NCI-H2029 (cell line): ENCODE measurements at regions not wholly inside any gene's neighbourhood (a gene's known extent, or its start where the extent isn't known, plus 50 kb on each side); places are given as distances from the start of the nearest gene placed in this dataset.
"Not testable (repeated sequence)": the region's sequence is repeated elsewhere in the genome, so short reads cannot be mapped to it uniquely, and the experiment has no call there.

Experiments used
- DNase-seq: peaks from one replicate; lab custom pipeline; 2025; lab: John Stamatoyannopoulos, UW

DNA sequence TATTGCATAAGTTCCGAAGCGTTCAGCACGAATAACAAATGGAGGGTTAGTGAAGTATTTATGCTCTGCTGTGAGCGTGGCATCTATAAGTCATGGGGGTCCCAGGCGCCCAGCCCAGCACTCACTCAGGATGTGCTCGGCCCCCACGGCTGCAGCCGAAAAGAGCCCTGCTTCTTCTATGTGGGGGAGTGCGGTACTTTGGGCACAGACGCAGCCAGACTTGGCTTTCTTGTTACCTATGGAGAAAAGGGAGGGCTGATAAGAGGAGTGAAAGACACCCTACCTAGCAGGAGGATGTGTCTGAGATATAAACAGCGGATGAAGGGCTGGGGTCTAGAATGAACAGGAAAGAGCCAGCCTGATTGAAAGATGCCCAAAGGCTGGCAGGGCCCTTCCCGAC is 51.4 kb downstream of the MRPL36 start:
- DNase-seq = no peak

DNA sequence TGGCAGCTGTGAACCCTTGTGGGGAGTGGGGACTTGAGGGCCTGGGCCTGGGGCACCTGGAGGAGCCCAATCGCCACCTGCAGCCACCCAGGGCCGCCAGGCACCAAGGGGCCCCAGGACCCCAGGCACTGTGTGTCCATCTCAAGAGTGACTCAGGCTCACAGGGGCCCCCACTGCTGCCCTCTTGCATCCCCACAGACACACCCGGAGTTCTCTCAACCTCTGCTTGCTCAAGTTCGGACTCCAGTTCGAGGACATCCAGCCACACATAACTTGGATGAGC is 51.9 kb downstream of the MRPL36 start:
- no peak for DNase-seq

DNA sequence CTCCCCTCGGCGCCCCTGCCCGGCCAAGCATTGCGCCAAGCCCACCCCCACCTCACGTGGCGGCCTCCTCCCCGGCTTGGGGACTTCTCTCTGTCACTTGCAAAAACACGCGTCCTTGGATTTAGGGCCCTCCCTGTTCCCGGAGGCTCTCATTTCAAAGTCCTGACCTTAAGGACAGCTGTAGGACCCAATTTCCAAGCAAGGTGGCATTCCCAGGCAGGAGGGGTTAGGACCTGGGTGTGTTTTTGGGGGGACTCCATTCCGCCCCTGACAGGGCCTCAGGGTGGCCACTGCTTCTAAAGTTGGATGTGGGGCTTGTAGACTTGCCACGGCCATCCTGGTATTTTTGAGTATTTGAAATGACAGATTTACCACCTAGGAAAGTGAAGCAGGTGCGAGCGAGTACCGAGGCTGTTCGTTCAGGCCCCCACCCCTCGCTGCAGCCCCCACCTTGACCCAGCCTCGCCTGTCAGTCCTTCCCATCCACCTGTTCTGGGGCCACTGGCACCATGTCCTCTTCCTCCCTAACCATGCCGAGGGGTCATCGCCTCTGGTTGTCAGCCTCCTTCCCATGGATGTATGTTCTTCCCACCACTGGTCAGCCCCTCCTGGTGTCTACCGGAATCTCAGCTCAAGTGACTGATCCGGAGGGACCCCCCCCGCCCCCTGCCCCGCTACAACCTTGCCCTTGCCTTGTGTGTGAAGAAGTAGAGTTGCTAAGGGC is 52.4 kb downstream of the MRPL36 start:
- DNase-seq = no peak

DNA sequence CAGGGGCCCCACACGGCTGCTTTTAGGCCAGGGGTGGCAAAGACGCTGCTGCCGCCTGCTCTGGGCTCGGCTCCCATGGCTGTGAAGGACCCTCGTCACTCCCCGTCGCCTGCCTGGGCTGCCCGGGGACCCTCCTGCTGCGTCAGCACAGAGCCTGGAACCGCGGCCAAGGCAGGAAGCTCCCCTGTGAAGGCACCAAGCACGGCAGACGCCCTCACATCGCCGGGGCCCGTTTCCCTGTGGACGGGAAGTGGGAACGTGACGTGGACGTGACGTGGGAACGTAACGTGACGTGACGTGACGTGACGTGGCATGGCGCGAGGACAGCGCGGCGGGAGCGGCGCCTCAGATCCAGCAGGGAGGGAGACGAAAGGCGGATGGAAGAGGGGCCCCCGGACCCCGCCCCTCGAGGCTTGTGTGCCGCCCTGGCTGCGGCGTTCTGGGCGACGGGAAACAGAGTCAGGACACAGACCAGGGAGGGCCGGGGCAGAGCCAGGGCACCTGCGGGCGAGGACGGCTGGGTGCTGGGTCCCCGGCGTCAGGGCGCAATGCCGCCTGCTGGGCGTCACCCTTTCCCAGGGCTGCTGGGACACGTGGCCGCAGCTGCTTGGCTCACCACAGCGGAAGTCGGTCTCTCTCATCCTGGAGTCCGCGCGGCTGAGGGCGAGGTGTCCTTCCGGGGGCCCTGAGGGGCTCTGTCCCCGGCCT is 53.1 kb downstream of the MRPL36 start:
- DNase-seq = no peak

DNA sequence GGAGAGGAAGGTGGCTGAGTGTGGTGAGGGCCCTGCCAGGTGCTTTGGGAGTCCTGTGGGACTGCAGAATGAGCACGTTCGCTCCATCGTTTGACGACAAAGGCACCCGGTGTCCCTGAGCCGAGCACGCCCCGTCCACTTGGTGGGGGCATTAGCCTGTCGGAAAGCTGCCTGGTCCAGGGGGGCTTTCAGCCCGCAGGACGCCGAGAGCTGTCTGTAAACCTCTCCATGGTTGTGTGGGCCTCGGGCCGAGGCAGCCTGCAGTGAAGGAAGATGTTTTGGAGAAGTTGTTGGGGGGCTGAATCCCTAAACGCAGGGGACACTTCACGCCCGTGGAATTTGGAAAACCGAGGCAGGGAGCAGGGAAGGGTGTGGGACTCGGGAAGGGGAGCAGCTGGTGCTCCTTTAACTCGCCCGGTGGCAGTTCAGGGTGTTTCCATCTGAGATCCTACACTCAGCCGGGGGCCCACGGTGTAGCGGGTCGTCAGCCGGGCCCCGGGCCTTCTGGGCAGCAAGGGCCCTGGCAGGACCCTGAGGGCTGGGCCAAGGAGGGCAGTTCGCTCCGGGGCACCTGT is 53.8 kb downstream of the MRPL36 start:
- DNase-seq = no peak

DNA sequence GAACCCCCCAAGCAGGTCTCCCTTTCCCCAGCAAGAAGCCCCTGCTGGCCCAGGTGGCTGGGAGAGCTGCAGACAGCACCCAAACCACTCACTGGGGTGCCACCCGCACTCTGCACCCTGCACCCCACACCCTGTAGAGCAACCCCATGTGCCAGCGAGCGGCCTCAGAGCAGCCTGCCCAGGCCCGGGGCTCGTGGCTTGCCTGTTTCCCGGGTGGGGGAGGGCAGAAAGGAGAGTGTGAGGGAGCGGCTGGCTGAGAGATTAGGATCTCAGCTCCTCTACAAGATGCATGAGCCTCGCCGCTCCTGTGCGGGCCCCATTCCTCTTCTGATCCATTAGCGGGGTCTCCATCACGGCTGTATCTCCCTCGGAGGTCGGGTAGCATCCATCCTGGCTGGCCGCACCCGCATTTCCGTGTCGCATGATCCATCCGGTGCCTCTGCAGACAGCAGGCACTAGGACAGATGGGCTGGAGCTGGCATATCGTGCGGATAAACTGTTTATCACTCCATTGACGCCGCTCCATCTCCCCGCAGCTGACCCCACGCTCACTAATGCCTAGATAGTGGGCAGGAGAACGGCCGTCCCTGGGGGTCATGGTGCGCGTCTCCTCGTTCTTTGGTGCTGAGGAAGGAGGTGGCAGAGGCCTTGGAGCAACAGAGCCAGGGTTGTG is 54.4 kb downstream of the MRPL36 start:
- DNase-seq = no peak

DNA sequence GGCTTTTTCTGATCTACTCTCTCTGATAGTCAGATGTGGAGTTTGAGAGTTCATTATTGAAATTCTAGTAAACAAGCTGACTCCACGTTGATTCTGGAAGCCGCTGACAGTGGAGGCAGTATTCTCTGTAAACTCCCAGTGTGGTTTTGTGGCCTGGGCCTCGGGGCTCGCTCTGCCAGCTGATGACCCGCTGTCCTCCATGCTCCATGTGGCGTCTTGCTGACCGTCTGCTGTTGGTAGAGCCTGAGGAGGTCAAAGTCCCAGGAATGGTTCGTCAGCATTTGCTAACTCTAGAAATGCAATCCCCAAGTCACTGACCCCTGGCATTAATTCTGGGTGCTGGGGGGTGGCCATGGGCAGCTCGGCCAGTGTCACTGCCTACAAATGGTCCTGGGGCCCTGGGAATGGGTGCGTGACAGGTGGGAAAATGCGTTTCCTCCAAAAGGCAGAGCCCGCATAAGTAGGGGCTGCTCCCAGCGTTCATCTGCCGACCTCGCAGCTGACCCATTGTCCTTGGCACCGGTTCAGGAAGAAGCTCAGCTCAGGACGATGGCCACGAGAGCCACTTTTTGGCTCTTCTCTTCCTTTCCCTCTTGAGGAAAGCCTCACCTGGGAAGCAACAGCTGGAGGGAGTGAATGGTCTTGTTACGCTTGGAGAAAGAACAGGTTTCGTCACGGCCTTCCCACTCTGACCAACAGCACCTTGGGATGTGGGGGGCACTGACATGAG is 55.1 kb downstream of the MRPL36 start:
- no peak for DNase-seq

DNA sequence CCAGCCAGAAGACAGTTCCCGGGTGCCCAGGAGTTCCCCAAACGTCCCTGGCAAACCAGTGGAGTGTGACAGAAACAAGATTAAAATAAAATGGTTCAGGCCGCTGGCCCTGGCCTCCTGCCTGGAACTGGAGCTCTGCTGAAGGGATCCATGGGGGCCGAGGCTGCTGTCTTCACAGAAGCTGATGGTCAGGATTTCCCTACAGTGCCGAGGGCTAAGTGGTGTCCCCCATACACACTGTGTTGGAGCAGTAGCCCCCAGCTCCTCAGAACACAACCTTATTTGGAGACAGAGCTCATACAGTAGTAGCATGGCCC is 55.9 kb downstream of the MRPL36 start:
- DNase-seq = no peak

DNA sequence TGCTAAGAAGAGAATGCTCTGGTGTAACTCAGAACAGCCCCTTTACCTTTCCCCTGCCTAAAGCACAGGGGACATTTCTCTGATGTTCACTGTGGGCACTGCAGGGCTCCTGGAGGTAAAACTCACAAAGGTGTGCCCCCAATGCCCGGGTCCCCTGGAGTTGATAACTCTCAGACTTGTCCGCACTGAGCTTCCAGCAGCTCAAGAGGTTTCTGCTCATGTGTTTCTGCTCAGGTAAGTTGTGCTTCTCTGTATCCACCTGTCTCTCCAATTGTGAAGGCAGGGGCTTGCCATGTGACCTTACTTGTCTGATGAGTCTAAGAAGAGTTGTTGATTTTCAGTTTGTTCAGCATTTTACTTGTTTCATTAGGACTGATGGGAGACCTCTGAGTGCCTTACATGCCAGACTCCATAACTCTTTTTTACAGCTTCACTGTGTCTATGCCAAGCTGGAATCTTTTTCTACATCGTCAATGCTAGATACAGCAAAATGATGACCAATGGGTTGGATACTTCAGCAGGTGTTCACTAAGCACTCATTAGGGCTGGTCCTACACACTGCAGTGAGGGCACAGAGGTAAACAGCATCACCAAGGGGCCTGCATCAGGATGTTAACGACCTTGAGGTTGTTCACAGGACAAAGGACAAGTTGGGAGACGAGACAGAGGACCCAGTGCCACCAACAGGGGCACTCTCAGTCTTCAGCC is 56.4 kb downstream of the MRPL36 start:
- no peak for DNase-seq

DNA sequence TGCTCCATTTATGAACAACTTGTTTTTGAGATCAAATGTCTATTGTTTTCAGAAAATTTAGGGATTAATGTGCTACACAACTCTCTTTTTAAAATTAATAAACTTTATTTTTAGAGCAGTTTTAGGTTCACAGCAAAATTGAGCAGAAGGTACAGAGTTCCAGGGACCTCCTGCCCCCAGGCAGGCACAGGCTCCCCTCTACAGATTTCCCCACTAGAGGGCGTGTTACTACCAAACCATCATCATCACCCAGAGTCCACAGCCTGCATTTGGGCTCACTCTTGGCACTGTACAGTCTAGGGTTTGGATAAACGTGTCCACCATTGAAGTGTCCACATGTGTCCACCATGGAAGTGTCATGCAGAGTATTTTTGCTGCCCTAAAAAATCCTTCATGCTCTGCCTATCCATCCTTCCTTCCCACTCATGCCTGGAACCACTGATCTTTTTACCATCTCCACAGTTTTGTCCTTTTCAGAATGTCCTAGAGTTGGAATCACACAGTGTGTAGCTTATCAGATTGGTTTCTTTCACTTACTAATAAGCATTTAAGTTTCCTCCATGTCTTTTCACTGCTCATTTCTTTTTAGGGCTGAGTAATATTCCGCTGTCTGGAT is 61.7 kb downstream of the MRPL36 start:
- DNase-seq = no peak

DNA sequence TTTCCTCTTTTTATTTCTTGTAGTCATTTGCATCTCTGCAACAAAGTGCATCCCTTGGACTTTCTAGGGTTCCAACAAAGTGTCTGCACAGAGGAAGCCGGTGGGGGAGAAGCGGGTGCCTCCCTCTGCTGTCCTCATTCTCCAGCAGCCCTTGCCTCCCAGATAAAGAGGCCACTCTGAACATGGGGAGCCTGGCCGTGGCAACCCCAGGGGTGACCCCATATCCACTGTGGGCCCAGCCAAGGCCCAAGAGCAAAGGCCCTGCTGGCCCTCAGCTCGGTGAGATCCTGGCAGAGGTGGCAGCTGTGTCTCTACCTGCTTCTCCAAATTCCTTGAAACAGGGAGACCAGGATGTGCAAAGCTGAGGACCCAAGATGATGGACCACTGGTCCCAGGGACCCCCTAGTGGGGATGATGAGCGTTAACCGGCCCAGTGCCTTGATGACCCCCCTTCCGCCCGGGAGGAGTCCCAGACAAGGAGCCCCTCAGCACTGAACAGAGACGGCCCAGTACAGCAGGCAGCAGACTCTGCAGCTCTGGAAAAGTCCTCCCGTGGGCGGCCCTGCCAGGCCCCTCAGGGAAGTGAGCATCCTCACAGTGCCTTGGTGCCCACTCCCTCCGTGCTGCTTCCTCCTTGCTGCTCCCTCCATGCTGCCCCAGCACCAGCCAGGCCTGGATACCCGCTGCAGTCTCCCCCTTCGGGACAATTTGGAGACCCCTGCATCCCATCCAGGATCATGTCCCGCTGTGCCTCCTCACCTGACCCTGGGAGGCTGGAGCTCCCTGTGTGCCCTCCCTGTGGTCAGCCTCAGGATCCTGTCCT is 62.5 kb downstream of the MRPL36 start:
- DNase-seq = no peak

DNA sequence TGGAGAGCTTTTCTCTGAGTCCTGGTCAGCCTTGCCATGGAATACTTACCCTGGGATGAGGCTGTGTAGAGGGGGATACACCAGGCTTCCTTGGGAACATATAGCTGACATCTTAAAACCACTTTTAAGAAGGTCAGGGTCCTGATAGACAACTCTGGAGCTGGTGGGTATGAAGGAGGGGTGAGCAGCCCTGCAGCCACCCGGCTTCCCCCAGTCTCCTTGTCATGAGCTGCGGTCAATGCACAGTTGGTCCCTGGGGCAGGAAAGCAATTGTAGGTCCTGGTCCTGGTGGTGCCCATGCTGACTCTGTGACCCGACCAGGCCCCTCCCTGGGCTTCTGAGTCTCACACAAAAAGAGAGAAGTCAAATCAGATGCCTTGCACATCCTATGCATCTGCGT is 63.6 kb downstream of the MRPL36 start:
- no peak for DNase-seq

DNA sequence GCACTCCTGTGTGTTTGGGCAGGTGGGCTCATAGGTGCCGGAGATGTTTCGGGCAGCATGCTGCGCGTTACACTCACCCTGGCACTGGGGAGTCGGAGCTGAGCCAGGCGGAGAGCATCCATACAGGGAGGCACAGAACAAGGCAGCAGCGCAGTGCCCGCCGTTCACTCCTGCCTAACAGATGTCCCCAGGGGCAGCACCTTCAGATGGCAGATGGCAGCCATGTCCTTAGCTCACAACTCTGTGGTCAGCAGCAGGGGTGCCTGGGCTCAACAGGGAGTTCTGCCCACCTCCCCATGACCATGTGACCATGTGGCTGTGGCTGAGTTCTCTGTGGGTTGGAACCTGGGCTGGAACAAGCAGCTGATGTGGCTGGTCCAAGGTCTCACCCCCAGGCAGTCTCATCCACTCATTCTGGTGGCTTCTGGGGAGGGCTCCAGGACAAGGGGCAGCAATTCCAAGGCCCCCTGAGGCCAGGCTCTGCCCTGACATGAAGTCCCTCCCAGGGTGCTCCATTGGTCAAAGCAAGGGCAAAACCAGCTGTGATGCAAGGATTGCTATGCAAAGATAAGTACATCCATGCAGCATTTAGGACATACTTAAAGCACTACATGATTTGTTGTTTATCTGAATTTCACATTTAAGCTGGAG is 64.2 kb downstream of the MRPL36 start:
- no peak for DNase-seq

DNA sequence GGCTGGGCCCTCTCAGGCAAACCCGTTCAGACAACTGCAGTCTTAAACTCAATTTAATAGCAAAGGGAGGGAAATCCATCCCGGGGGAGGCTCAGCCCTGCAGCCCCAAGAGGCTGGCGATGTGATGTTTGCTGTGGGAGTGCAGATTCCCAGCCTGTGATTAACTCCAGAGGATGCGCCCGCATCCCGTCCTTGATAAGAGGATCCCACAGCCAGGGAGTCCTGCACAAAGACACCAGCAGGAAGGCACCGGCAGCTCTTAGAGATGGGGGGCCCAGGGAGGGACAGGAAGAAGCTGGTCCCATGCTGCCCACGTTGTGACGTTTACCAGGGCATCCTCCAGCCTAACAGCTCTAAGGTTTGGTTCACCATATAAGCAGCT is 64.7 kb downstream of the MRPL36 start:
- no peak for DNase-seq

DNA sequence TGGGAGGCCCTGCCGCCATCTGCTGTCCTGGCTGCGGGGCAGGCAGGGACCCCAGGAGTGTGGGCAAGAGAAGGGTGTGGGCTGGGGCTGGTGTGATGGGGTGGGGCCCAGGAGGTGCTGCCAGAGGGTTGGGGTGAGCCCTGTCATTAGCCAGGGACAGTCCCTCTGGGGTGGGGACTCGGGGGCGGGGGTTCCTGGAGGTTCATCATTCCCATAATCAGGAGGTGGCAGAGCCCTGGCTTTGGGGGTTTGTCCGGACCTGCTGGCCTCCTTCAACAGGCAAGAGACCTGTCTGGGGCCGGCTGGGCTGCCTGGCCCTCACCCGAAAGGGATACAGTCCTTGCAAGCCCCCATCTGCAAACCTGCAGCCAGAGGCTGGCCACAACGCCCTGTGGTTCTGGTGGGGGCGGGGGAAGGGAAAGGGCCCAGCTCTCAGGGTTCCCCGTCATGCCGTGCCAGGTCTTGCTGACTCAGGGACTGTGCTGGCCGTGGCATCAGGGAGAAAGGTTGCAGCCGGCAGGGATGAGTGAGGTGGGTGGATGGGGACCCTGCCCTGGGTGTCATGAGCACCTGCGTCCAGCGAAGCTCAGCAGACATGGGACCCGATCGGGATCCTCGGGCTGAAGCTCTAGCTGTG is 65.2 kb downstream of the MRPL36 start:
- no peak for DNase-seq

DNA sequence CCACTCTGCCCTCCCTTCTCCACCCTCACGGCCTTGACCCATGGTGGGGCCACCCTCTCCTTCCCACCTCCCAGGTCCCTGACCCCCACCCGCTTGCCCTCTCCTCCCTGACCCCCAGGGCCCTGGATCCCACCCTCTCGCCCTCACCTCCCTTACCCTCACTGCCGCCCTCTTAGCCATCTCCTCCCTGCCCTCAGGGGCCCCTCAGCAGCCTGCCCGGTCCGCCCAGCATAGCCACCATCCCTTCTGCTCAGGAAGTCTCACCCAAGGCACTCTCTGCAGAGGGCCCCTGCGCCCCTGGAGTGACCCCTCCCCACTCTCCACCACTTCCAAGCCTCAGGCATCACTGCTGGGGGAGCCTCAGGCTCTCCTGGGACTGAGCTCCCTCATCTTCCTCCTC is 66.3 kb downstream of the MRPL36 start:
- DNase-seq = no peak

DNA sequence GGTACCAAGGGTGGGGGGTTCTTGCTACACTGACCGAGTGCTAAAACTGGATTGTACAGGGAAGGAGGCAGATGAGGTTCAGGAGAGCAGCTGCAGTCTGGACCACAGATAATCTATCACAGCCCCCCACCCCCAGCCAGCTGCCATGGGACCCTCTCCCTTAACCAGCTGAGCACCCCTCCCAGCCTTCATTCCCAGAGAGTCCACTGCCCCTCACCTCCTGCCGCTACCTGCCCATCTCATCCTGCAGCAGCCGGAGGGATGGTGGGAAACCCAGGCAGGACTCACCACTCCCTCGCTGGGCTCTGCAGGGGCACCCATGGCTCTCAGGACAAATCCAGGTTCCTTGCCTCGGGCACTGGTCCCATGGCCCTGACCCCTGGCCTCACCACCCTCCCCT is 66.7 kb downstream of the MRPL36 start:
- DNase-seq = no peak

DNA sequence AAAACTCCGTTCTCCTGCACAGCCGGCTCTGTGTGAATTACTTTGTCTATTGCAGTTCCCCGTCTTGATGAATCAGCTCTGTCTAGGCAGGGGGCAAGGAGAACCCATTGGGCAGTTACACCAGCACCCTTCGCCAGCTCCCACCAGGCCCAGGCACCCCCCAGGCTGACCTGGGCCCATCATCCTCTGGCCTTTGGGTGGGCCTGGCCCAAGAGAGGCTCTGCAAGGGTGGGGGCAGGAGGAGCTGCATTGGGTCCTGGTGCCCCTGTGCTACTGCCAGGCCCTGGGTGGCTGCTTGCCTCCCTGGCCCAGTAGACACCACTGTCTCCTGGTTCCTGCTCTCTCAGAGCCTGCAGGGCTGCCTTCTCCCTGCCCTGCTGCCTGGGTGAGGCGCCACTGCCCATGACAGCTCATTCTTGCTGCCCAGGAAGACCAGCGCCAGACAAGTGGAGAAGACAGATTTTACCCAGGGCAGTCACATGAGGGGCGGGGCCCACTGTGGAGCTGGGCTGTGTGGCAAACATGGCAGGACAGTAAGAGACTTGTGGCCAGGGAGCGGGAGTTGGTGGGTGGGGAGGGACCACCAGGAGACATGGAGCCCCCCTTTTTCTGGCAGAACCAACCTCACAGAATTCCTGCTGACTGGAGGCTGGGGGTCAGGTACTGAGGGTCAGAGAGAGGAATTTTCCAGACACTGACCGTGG is 67.2 kb downstream of the MRPL36 start:
- DNase-seq = no peak

DNA sequence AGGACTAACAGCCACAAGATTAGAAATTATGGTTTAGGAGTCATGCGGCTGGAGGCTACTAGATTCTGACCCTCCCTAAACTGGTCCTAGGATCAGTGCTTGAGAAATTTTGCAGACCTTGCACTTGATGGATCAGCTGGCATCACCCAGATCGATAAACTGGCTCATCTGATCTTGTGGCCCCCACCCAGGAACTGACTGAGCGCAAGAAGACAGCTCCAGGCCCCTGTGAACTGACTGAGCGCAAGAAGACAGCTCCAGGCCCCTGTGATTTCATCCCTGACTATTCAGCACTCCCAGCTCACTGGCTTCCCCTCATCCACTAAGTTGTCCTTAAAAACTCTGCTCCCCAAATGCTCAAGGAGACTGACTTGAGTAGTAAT is 67.8 kb downstream of the MRPL36 start:
- DNase-seq = not testable (repeated sequence)
